SJCRH30 (cell line): ENCODE measurements at regions not wholly inside any gene's neighbourhood (a gene's known extent, or its start where the extent isn't known, plus 50 kb on each side); places are given as distances from the start of the nearest gene placed in this dataset.
"Not testable (repeated sequence)": the region's sequence is repeated elsewhere in the genome, so short reads cannot be mapped to it uniquely, and the experiment has no call there.

Source experiments
- DNase-seq, 2 experiments: peaks; one replicate each; pipeline ENCODE4 v3.0.0-alpha.2; 2015 to 2020
- H3K27ac ChIP-seq: fragments of 250-450 bp; sonication (Bioruptor Pico); 2 replicates; pipeline ENCODE4 v1.5.1; 2020; ENCODE audit warnings: mild to moderate bottlenecking, moderate library complexity
- H3K27me3 ChIP-seq: fragments of 250-450 bp; sonication (Bioruptor Pico); 2 replicates; pipeline ENCODE4 v1.5.1; 2020; ENCODE audit warnings: mild to moderate bottlenecking, moderate library complexity
- H3K36me3 ChIP-seq: fragments of 250-450 bp; sonication (Bioruptor Pico); 2 replicates; pipeline ENCODE4 v1.5.1; 2020; ENCODE audit warnings: mild to moderate bottlenecking, moderate library complexity
- H3K4me1 ChIP-seq: fragments of 250-450 bp; sonication (Bioruptor Pico); 2 replicates; pipeline ENCODE4 v1.5.1; 2020; ENCODE audit warnings: mild to moderate bottlenecking, moderate library complexity
- H3K4me3 ChIP-seq: fragments of 250-450 bp; sonication (Bioruptor Pico); 2 replicates; pipeline ENCODE4 v1.5.1; 2020; ENCODE audit warnings: mild to moderate bottlenecking, moderate library complexity
- H3K9me3 ChIP-seq: fragments of 250-450 bp; sonication (Bioruptor Pico); replicated peaks from 2 replicates; pipeline ENCODE4 v1.5.1; 2020; ENCODE audit warnings: mild to moderate bottlenecking, moderate library complexity

DNA sequence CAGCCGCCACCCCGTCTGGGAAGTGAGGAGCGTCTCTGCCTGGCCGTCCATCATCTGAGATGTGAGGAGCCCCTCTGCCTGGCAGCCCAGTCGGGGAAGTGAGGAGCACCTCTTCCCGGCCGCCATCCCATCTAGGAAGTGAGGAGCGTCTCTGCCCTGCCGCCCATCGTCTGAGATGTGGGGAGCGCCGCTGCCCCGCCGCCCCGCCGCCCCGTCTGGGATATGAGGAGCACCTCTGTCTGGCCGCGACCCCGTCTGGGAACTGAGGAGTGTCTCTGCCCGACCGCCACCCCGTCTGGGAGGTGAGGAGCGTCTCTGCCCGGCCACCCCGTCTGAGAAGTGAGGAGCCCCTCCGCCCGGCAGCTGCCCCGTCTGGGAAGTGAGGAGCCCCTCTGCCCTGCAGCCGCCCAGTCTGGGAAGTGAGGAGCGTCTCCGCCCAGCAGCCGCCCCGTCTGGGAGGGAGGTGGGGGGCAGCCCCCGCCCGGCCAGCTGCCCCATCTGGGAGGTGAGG, 94.3 kb downstream of the BAMBI start:
- H3K27me3 ChIP-seq, H3K4me1 ChIP-seq, H3K27ac ChIP-seq, H3K9me3 ChIP-seq, H3K36me3 ChIP-seq, H3K4me3 ChIP-seq, DNase-seq: not testable (repeated sequence)

DNA sequence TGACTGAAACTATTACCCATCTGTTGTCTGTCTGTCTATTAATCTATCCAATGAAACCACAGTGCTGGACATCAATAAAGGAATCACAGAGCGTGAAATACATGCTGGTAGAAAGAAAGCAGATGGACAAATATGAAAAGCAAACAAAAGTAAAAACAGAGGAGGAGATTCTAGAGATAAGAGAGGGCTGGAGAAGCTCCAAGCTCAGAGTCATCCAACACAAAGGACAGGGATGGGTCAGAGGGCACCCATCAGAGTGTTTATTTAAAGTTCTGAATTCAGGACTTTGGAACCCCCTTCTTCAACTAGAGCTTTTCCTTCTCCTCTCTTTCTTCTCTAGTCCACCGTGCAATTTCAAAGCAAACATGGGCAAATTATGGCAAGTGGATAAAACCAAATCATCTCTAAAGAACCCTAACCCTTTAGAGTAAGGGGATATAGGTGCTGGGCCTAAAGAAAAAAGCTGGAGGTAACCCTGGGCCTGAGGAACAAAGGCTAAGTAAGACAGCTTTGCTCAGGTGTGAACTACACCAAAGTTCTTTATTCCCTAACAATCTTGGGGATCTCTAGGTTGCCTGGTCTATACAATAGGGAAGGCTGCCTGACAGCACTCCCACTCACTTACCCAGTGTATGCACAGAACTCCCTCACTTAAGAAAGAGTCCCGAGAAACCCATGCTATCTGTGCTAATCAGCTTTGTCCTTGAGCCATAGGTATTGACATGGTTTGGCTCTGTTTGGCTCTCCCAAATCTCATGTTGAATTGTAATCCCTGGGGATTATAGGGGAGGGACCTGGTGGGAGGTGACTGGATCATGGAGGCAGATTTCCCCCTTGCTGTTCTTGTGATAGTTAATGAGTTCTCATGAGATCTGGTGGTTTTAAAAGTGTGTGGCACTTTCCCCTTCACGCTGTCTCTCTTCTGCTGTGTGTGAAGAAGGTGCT, 97.0 kb downstream of the BAMBI start:
- peak in 1 of 2 experiments; percentile 12 for DNase-seq
- H3K4me1 ChIP-seq = peaks cover 6% of the 10 kb centered on the region; the same call in 1 of the 2 replicates
- no peak overlapping the region for H3K4me3 ChIP-seq
- H3K27ac ChIP-seq = no peak overlapping the region
- H3K27me3 ChIP-seq = no peaks in the 10 kb centered on the region
- H3K9me3 ChIP-seq = no peaks in the 10 kb centered on the region
- no peaks in the 10 kb centered on the region for H3K36me3 ChIP-seq

DNA sequence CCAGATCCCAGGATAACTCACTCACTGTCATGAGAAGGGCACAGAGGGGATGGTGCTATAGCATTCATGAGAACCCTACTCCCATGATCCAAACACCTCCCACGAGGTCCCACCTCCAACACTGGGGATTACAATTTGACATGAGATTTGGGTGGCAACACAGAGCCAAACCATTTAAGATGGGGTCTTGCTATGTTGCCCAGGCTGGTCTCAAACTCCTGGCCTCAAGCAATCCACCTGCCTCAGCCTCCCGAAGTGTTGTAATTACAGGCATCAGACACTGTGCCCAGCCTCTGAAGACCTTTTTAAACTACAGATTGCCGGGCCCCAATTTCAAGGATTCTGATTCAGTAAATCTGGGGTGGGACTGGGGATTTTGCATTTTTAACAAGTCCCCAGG, 98.5 kb downstream of the BAMBI start:
- peaks cover 6% of the 10 kb centered on the region; the same call in 1 of the 2 replicates for H3K4me1 ChIP-seq
- no peaks in the 10 kb centered on the region for H3K36me3 ChIP-seq
- no peak overlapping the region for H3K27ac ChIP-seq
- no peaks in the 10 kb centered on the region for H3K9me3 ChIP-seq
- no peaks in the 10 kb centered on the region for H3K27me3 ChIP-seq
- DNase-seq = no peak
- no peak overlapping the region for H3K4me3 ChIP-seq

DNA sequence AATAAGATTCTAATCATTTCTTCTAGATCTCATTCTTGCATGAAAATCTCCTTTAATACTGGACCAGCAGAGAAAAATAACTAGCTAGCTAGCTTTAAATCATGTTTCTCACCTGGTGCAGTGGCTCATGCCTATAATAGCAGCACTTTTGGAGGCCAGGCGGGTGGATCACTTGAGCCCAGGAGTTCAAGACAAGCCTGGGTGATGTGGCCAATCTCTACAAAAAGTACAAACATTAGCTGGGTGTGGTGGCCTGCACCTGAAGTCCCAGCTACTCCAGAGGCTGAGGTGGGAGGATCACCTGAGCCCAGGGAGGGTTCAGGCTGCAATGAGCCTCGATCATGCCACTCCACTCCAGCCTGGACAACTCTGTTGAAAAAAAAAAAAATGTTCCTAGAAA, 99.2 kb downstream of the BAMBI start:
- H3K4me3 ChIP-seq = no peak overlapping the region
- H3K4me1 ChIP-seq = peaks cover 6% of the 10 kb centered on the region; the same call in 1 of the 2 replicates
- H3K27ac ChIP-seq = no peak overlapping the region
- H3K9me3 ChIP-seq = no peaks in the 10 kb centered on the region
- no peak for DNase-seq
- no peaks in the 10 kb centered on the region for H3K36me3 ChIP-seq
- H3K27me3 ChIP-seq = no peaks in the 10 kb centered on the region

DNA sequence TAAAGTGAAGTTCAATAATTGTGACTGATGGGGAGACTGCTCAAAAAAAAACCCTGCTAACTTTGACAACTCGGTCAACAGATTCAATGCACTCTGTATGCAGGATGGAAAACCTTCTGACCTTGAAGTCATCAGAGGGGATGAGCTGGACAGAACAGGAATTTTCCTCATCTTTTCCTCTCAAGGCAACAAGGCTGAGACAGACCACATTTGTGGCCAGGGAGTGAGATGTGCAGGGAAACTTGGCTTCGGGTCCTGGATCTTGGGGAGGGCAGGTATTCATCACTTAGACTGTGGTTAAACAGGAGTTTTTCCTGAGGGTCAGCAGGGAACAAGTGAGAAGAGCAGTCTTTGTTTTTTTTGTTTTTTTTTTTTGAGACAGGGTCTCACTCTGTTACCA, 100.6 kb downstream of the BAMBI start:
- Histone ChIP-seq H3K27me3 (no peaks in the 10 kb centered on the region), H3K36me3 (no peaks in the 10 kb centered on the region)

DNA sequence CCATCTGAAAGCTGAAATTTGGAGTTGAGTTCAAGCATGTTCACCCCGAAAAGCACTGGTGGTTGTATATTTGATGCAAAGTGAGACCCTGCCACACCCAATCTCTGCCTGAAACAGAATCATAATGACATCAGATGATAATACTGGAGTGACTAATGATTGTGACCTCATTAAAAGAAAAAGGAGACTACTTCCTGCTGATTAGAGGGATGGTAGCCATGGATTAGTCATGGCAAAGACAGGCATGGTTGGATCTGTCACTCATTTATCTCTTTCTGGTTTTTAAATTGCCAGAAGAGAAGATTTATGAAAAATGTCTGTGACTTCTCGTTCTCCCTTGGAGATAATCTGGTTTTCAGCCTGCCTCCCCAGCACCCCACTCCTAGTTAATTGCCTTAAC, 101.2 kb downstream of the BAMBI start:
- Histone ChIP-seq H3K27me3 (no peaks in the 10 kb centered on the region), H3K9me3 (no peaks in the 10 kb centered on the region), H3K27ac (no peak overlapping the region), H3K36me3 (no peaks in the 10 kb centered on the region), H3K4me1 (peaks cover 4% of the 10 kb centered on the region; the same call in 1 of the 2 replicates), H3K4me3 (no peak overlapping the region)
- DNase-seq = no peak

More for the DNA sequence above, 100.6 kb downstream of the BAMBI start:
- no peak overlapping the region for H3K4me3 ChIP-seq
- no peak for DNase-seq
- peaks cover 6% of the 10 kb centered on the region; the same call in 1 of the 2 replicates for H3K4me1 ChIP-seq
- no peak overlapping the region for H3K27ac ChIP-seq
- no peaks in the 10 kb centered on the region for H3K9me3 ChIP-seq

DNA sequence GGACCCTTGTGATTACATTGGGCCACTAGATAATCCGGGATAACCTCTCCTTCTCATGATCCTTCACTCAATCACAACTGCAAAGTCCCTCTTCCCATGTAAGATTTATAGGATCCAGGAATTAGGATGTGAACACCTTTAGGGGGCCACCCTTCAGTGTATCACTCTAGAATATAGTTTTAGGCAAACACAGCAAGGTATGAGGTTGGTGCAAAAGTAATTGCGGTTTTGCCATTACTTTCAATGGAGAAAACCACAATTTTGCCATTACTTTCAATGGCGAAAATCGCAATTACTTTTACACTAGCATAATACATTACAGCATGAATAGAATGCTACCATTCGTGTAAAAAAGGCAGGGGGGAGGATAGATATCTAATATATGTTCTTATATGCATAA, 104.0 kb downstream of the BAMBI start:
- H3K27me3 ChIP-seq = no peaks in the 10 kb centered on the region
- H3K9me3 ChIP-seq = no peaks in the 10 kb centered on the region
- no peak overlapping the region for H3K4me3 ChIP-seq
- no peaks in the 10 kb centered on the region for H3K36me3 ChIP-seq
- no peaks in the 10 kb centered on the region for H3K4me1 ChIP-seq
- DNase-seq = no peak
- no peak overlapping the region for H3K27ac ChIP-seq

DNA sequence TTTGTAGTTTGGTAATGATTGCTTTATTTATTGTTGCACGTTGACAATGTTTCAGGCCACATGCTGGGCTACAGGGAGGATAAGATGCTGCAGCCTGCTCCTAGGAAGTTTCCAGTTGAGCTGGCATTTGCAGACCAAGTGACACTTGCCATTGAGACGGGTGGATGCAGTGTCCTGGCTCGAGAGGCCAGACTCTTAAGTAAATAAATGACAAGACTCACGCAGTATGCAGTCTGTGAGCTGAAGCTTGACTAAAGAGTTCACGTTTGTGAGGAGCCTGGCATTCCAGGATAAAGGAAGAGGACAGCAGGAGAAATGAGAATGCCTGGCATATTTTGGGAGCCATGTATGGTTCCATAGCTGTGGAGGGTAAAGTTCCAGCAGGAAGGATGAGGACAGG, 105.8 kb downstream of the BAMBI start:
- Histone ChIP-seq H3K9me3 (no peaks in the 10 kb centered on the region), H3K4me1 (no peaks in the 10 kb centered on the region), H3K27ac (no peak overlapping the region), H3K27me3 (no peaks in the 10 kb centered on the region), H3K4me3 (no peak overlapping the region), H3K36me3 (no peaks in the 10 kb centered on the region)
- DNase-seq = no peak

DNA sequence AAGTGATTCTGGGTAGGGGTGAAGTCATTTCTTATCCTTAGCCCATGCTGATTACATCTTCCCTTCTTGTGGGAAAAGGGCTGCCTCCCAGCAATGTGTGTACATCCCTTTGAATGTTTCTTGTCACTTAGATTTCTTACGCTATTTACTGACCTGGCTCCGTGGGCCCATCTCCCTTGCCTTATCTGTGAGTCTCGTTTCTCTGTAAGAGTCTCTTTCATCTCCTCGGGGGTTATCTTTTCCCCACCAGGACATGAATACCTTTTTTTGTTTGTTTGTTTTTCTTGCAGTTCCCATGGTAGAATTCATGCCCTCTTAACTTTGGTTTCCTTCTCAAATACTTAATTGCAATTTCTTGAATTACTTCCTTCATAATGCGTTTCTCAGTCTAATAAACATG, 107.7 kb downstream of the BAMBI start:
- no peaks in the 10 kb centered on the region for H3K4me1 ChIP-seq
- no peaks in the 10 kb centered on the region for H3K36me3 ChIP-seq
- H3K27ac ChIP-seq = no peak overlapping the region
- H3K27me3 ChIP-seq = no peaks in the 10 kb centered on the region
- H3K4me3 ChIP-seq = no peak overlapping the region
- no peaks in the 10 kb centered on the region for H3K9me3 ChIP-seq
- DNase-seq = no peak

DNA sequence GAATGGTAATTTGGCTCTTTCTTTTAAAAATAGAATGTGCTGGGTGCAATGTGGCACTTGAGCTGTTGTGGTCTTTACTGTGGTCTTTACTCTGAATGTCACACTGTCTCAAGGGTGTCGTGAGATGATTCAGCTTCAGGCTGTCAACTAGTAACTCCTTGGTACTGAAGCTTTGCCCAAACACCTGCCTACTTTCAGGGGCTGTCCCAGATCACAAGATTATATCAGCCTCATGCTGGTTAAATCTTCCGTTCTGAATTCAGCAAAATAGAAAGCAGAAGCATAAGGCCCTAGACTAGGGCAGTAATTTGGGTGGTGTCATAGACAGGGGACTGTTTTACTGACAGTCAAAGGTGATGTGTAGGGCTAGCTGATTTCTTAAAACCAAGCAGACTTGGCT, 110.9 kb downstream of the BAMBI start:
- Histone ChIP-seq H3K9me3 (no peaks in the 10 kb centered on the region), H3K27me3 (no peaks in the 10 kb centered on the region), H3K27ac (no peak overlapping the region), H3K36me3 (no peaks in the 10 kb centered on the region), H3K4me3 (no peak overlapping the region), H3K4me1 (no peaks in the 10 kb centered on the region)
- DNase-seq = no peak

DNA sequence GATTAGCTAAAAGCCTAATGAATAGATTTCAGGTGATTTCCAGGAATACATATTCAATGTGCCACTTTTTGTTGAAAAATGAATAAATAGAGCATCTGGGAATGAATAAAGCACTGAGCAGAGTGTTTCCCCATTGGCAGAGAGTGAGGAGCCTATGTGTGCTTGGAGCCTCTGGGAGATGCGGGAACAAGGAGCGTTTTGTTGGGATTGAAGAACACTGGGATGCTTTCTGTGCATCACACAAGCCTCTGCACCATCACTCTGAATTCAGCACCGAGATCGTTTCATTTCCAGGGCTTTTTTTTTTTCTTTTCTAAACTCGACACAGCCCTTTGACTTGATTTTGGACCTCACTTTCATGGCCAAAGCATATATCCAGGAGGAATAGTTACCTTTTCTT, 111.4 kb downstream of the BAMBI start:
- H3K27me3 ChIP-seq = no peaks in the 10 kb centered on the region
- no peaks in the 10 kb centered on the region for H3K9me3 ChIP-seq
- no peak for DNase-seq
- no peak overlapping the region for H3K27ac ChIP-seq
- H3K4me1 ChIP-seq = no peaks in the 10 kb centered on the region
- no peak overlapping the region for H3K4me3 ChIP-seq
- H3K36me3 ChIP-seq = no peaks in the 10 kb centered on the region

DNA sequence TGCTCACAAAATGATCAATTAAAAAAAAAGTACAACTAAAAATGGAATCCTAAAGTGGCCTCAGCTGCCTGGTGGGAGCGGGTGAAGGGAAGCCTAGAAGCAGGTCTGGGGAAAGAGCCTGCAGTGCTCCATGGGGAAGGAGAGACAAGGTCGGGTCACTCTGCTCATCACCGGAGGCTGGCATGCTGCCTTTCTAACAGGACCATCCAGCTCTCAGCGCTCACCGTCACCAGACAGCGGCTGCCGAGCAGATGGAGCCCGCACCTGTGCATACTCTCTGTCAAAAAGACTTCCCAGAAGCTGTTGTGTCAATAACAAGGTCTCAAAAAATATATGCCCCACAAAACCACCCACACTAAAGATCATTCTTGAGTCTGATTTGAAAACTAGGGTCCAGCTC, 112.8 kb downstream of the BAMBI start:
- Histone ChIP-seq H3K36me3 (no peaks in the 10 kb centered on the region), H3K27ac (no peak overlapping the region)

DNA sequence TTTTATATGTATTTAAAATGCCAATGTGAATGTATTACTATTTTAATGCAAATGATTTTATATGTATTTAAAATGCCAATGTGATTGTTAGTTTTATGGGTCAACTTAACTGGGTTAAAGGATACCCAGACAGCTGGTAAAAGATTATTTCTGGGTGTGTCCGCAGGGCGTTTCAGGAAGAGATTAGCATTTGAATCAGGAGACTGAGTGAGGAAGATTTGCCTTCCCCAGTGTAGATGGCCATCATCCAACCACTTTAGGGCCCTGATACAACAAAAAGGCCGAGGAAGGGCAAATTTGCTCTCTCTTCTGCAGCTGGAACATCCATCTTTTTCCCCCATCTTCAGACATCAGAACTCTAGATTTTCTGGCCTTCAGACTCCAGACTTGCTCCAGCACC, 116.2 kb downstream of the BAMBI start:
- H3K4me1 ChIP-seq = no peaks in the 10 kb centered on the region
- no peaks in the 10 kb centered on the region for H3K27me3 ChIP-seq
- H3K36me3 ChIP-seq = no peaks in the 10 kb centered on the region
- DNase-seq = no peak
- no peaks in the 10 kb centered on the region for H3K9me3 ChIP-seq
- no peak overlapping the region for H3K4me3 ChIP-seq
- no peak overlapping the region for H3K27ac ChIP-seq

More for the DNA sequence above, 112.8 kb downstream of the BAMBI start:
- DNase-seq = no peak
- Histone ChIP-seq H3K27me3 (no peaks in the 10 kb centered on the region), H3K4me3 (no peak overlapping the region), H3K9me3 (no peaks in the 10 kb centered on the region), H3K4me1 (no peaks in the 10 kb centered on the region)

DNA sequence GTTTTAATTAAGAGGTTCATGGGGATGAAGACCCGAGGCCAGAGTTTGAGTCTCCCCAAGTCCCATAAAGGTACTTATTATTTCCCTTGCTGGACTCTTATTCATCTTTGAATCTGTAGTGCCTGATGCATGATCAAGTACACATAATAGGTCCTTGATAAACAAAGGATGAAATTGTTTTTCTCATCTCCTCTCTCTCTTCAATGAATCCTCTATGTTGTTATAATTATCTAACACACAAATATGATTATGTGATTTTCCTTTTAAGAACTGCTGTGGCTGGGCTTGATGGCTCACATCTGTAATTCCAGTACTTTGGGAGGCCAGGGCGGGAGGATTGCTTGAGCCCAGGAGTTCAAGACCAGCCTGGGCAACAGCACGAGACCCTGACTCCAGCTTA, 117.7 kb downstream of the BAMBI start:
- no peak for DNase-seq
- H3K36me3 ChIP-seq = no peaks in the 10 kb centered on the region

DNA sequence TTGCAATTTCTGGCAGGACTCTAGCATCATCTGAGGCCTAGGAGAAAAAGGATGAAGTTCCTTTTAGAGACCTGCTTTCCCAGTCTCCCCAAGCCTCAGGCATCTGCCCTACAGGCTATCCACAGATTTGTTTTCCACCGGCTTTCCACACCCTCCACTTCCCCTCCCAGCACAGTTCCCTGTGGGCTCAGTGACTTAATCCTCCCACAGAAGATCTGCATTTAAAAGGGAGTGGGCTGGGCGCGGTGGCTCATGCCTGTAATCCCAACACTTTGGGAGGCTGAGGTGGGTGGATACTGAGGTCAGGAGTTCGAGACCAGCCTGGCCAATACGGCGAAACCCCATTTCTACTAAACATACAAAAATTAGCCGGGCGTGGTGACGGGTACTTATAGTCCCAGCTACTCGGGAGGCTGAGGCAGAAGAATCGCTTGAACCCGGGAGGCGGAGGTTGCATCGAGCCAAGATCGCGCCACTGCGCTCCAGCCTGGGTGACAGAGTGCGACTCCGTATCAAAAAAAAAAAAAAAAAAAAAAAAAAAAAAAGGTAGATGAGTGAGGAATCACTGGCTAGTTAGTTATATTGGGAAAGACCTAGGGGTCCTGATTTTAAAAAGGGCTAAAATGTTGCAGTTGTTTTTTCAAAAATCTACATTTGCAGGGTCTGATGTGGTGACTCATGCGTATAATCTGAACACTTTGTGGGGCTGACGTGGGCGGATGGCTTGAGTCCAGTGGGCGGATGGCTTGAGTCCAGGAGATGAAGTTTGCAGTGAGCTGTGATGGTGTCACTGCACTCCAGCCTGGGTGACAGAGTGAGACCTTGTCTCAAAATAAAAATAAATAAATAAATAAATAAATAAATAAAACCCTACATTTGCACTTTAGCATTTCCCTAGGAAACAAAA, 119.5 kb downstream of the BAMBI start:
- DNase-seq = peak in 1 of 2 experiments; percentile 13
- Histone ChIP-seq H3K4me3 (no peak overlapping the region), H3K9me3 (no peaks in the 10 kb centered on the region), H3K27ac (no peak overlapping the region), H3K4me1 (no peaks in the 10 kb centered on the region), H3K27me3 (no peaks in the 10 kb centered on the region), H3K36me3 (no peaks in the 10 kb centered on the region)

More for the DNA sequence above, 117.7 kb downstream of the BAMBI start:
- Histone ChIP-seq H3K9me3 (no peaks in the 10 kb centered on the region), H3K27me3 (no peaks in the 10 kb centered on the region), H3K4me1 (no peaks in the 10 kb centered on the region), H3K4me3 (no peak overlapping the region), H3K27ac (no peak overlapping the region)
